Hepatic stellate cell (primary cell): ENCODE measurements at regions not wholly inside any gene's neighbourhood (a gene's known extent, or its start where the extent isn't known, plus 50 kb on each side); places are given as distances from the start of the nearest gene placed in this dataset.

ENCODE experiments used
- DNase-seq: peaks from one replicate; pipeline ENCODE4 v3.0.0; 2011; ENCODE audit warnings: low spot score

GRCh38 chr13:40076765-40077362, 421.4 kb downstream of the COG6 start:
- no peak for DNase-seq

GRCh38 chr13:40077396-40078027, 422.1 kb downstream of the COG6 start:
- no peak for DNase-seq

GRCh38 chr13:40079721-40080120, 424.3 kb downstream of the COG6 start:
- DNase-seq = no peak

GRCh38 chr13:40080676-40081075, 425.2 kb downstream of the COG6 start:
- no peak for DNase-seq

GRCh38 chr13:40082639-40083038, 427.2 kb downstream of the COG6 start:
- DNase-seq = no peak

GRCh38 chr13:40083841-40084240, 428.4 kb downstream of the COG6 start:
- no peak for DNase-seq

- no peak for DNase-seq
These were observed 429.5 kb downstream of the COG6 start for GRCh38 chr13:40084934-40085333.

GRCh38 chr13:40087091-40088002, 431.9 kb downstream of the COG6 start:
- no peak for DNase-seq

GRCh38 chr13:40094056-40094455, 438.6 kb downstream of the COG6 start:
- DNase-seq = no peak

GRCh38 chr13:40095695-40096356, 440.4 kb downstream of the COG6 start:
- no peak for DNase-seq

GRCh38 chr13:40096357-40096901, 441.0 kb downstream of the COG6 start:
- DNase-seq = no peak

GRCh38 chr13:40098246-40098645, 442.8 kb downstream of the COG6 start:
- DNase-seq = no peak

GRCh38 chr13:40101708-40102359, 446.4 kb downstream of the COG6 start:
- no peak for DNase-seq

- DNase-seq = no peak
These were observed 446.9 kb downstream of the COG6 start for GRCh38 chr13:40102360-40102727.

- no peak for DNase-seq
These were observed 447.4 kb downstream of the COG6 start for GRCh38 chr13:40102854-40103253.

- no peak for DNase-seq
These were observed 448.4 kb downstream of the COG6 start for GRCh38 chr13:40103864-40104263.

GRCh38 chr13:40105231-40105630, 449.8 kb downstream of the COG6 start:
- DNase-seq = no peak

- DNase-seq = peak; percentile 18
These were observed 453.9 kb downstream of the COG6 start for GRCh38 chr13:40109351-40109844.

GRCh38 chr13:40113643-40114304, 458.3 kb downstream of the COG6 start:
- no peak for DNase-seq

GRCh38 chr13:40114305-40114896, 458.9 kb downstream of the COG6 start:
- DNase-seq = no peak

GRCh38 chr13:40115426-40115825, 460.0 kb downstream of the COG6 start:
- DNase-seq = no peak
